Endothelial cell of umbilical vein (primary cell): ENCODE measurements at regions not wholly inside any gene's neighbourhood (a gene's known extent, or its start where the extent isn't known, plus 50 kb on each side); places are given as distances from the start of the nearest gene placed in this dataset.

ENCODE experiments used
- BruUV-seq: library from RNA; stranded (reverse); fragments of 400-500 nt; replicated peaks from 2 replicates; lab custom pipeline; 2021; lab: Mats Ljungman, UMichigan
- CTCF ChIA-PET: fragments of 300-600, 350-600 bp; sonication (Branson Sonifier 250); formaldehyde crosslinking; loops from one replicate; lab custom pipeline; 2021; ENCODE audit warnings: antibody characterized with exemption, inconsistent platforms; lab: Charles Lee
- POLR2A ChIA-PET: fragments of 300-600, 350-600 bp; sonication (Branson Sonifier 250); formaldehyde crosslinking; loops from one replicate; lab custom pipeline; 2021; ENCODE audit warnings: antibody characterized with exemption, inconsistent platforms; lab: Charles Lee
- DNase-seq: peaks from one replicate; pipeline ENCODE4 v3.0.0-alpha.2; 2011; ENCODE audit warnings: low read depth, low spot score
- FAIRE-seq: peaks from 2 replicates; lab custom pipeline; 2011; peaks lifted over from hg19 to GRCh38; lab: Jason Lieb, UNC
- H2AFZ ChIP-seq: 2 replicates; pipeline ENCODE4 v1.6.0; 2012; ENCODE audit warnings: low read depth, low read length, control low read depth, inconsistent platforms
- H3K27ac ChIP-seq: 2 replicates; pipeline ENCODE4 v1.5.1; 2011; ENCODE audit warnings: low read depth, mild to moderate bottlenecking, control low read depth, low read length, moderate library complexity; ENCODE audit not compliant: insufficient read depth
- H3K27me3 ChIP-seq, 2 experiments: 2 replicates each; pipeline versions ENCODE4 v1.6.0 to v1.6.1; 2011; ENCODE audit warnings: low read length in 2 of 2, mixed read lengths in 1 of 2; ENCODE audit not compliant: control insufficient read depth in 2 of 2, insufficient read depth in 2 of 2
- H3K36me3 ChIP-seq, 2 experiments: 2 replicates in 1 of 2; 3 replicates in 1 of 2; pipeline ENCODE4 v1.5.1; 2011; ENCODE audit warnings: low read length in 2 of 2, mild to moderate bottlenecking in 1 of 2, moderate library complexity in 1 of 2; ENCODE audit not compliant: control insufficient read depth in 2 of 2, insufficient read depth in 2 of 2; ENCODE audit errors: extremely low read depth in 1 of 2
- H3K4me1 ChIP-seq: 3 replicates; pipeline ENCODE4 v1.5.1; 2011; ENCODE audit warnings: mild to moderate bottlenecking, low read length; ENCODE audit not compliant: control insufficient read depth, insufficient read depth; ENCODE audit errors: extremely low read depth
- H3K4me2 ChIP-seq: 2 replicates; pipeline ENCODE4 v1.6.1; 2011; ENCODE audit warnings: low read length, control low read depth, mixed read lengths; ENCODE audit not compliant: insufficient read depth
- H3K4me3 ChIP-seq, 3 experiments: fragments of 200-600 bp in 1 of 3; sonication (generic), shearing (Covaris generic) in 1 of 3; replicated peaks in 1 of 3; 2 replicates each; pipeline ENCODE4 v1.5.1; 2011 to 2016; ENCODE audit warnings: control low read depth in 3 of 3, low read length in 3 of 3, mild to moderate bottlenecking in 2 of 3, inconsistent platforms in 1 of 3, low read depth in 1 of 3, moderate library complexity in 1 of 3; ENCODE audit not compliant: insufficient read depth in 1 of 3
- H3K79me2 ChIP-seq: 2 replicates; pipeline ENCODE4 v1.6.0; 2012; ENCODE audit warnings: low read length, inconsistent platforms; ENCODE audit not compliant: control insufficient read depth, insufficient read depth
- H3K9ac ChIP-seq: replicated peaks from 2 replicates; pipeline ENCODE3; 2011; ENCODE audit warnings: low read length, control low read depth; ENCODE audit not compliant: insufficient read depth; ENCODE audit errors: extremely low read depth
- H3K9me1 ChIP-seq: replicated peaks from 3 replicates; pipeline ENCODE4 v1.6.0; 2011; ENCODE audit warnings: mild to moderate bottlenecking, low read length; ENCODE audit not compliant: control insufficient read depth, insufficient read depth; ENCODE audit errors: extremely low read depth
- H3K9me3 ChIP-seq: replicated peaks from 2 replicates; pipeline ENCODE4 v1.5.1; 2012; ENCODE audit warnings: low read length, inconsistent platforms; ENCODE audit not compliant: control insufficient read depth, insufficient read depth
- H4K20me1 ChIP-seq: replicated peaks from 2 replicates; pipeline ENCODE3; 2011; ENCODE audit warnings: mild to moderate bottlenecking, low read length; ENCODE audit not compliant: control insufficient read depth, insufficient read depth; ENCODE audit errors: extremely low read depth
- CTCF ChIP-seq, 2 donors: IDR thresholded peaks; 1 replicate in 1 of 2; 2 replicates in 1 of 2; pipeline ENCODE4 v1.5.1; 2011; ENCODE audit warnings: low read length in 2 of 2, mild to moderate bottlenecking in 2 of 2, moderate library complexity in 2 of 2, control low read depth in 1 of 2, inconsistent platforms in 1 of 2, low read depth in 1 of 2; ENCODE audit not compliant: insufficient read depth in 1 of 2; ENCODE audit errors: extremely low read depth in 1 of 2
- EZH2 ChIP-seq: IDR thresholded peaks from 2 replicates; pipeline ENCODE4 v1.6.1; 2012; ENCODE audit warnings: borderline replicate concordance, low read depth, mild to moderate bottlenecking, moderate library complexity, low read length, inconsistent platforms; ENCODE audit not compliant: severe bottlenecking
- FOS ChIP-seq: IDR thresholded peaks from 2 replicates; pipeline ENCODE4 v1.6.1; 2011; ENCODE audit warnings: mild to moderate bottlenecking, low read length, moderate library complexity, borderline replicate concordance; ENCODE audit not compliant: insufficient read depth
- GATA2 ChIP-seq: IDR thresholded peaks from 2 replicates; pipeline ENCODE4 v1.7.0; 2011; ENCODE audit warnings: low read depth, mild to moderate bottlenecking, moderate library complexity, mixed read lengths, low read length; ENCODE audit not compliant: insufficient read length, insufficient read depth
- JUN ChIP-seq: IDR thresholded peaks from 2 replicates; pipeline ENCODE4 v1.6.1; 2011; ENCODE audit warnings: borderline replicate concordance, low read depth; ENCODE audit not compliant: insufficient read length, insufficient read depth
- MAX ChIP-seq: IDR thresholded peaks from 2 replicates; pipeline ENCODE4 v1.6.1; 2011; ENCODE audit not compliant: insufficient read depth, insufficient read length
- MYC ChIP-seq: IDR thresholded peaks from one replicate; pipeline ENCODE4 v1.6.1; 2011; ENCODE audit warnings: mild to moderate bottlenecking, low read depth, low read length
- POLR2A ChIP-seq: IDR thresholded peaks from 2 replicates; pipeline ENCODE4 v1.6.1; 2012; ENCODE audit warnings: low read depth, mild to moderate bottlenecking, control low read depth, low read length
- POLR2AphosphoS5 ChIP-seq: IDR thresholded peaks from 2 replicates; pipeline ENCODE4 v1.6.1; 2012; ENCODE audit warnings: low read depth, mild to moderate bottlenecking, control low read depth, low read length, moderate library complexity; ENCODE audit not compliant: insufficient read depth
- dilution Hi-C: fragments of 300-500 bp; cut with MboI; formaldehyde crosslinking; loops from one replicate; pipeline ENCODE4 v1.15.0; 2019; ENCODE audit warnings: low sequenced_read_pairs; ENCODE audit not compliant: extremely low pct_ligation_motif_present
- intact Hi-C: fragments of 100-400 bp; cut with micrococcal nuclease; formaldehyde crosslinking; loops from one replicate; pipeline ENCODE4 v1.10.0; 2022

- no peak overlapping the region for H3K9ac ChIP-seq
- FAIRE-seq, result no peak
- H2AFZ ChIP-seq, result no peak overlapping the region
- H3K4me1 ChIP-seq, result no peaks in the 10 kb centered on the region
- CTCF ChIA-PET, result no interaction called here
- no peaks in the 10 kb centered on the region for H3K27me3 ChIP-seq
- H3K79me2 ChIP-seq, result no peaks in the 10 kb centered on the region
- TF ChIP-seq GATA2 (no peak), JUN (no peak), EZH2 (no peak), POLR2AphosphoS5 (no peak), MAX (no peak), FOS (no peak), POLR2A (no peak), CTCF (IDR thresholded peaks at IDR 0.05; ENCODE audit: extremely low read depth in 1 of 2, insufficient read depth in 1 of 2, low read depth in 1 of 2, low read length in 2 of 2) (no peak), MYC (no peak)
- H3K9me1 ChIP-seq, result no peaks in the 10 kb centered on the region
- H3K36me3 ChIP-seq, result no peaks in the 10 kb centered on the region
- BruUV-seq, result no TSS peak
- POLR2A ChIA-PET, result no interaction called here
- H3K9me3 ChIP-seq, result no peaks in the 10 kb centered on the region
- no peak overlapping the region for H3K27ac ChIP-seq
- no peak for DNase-seq
- dilution Hi-C loops, result no loop called here
- intact Hi-C loops, result no loop called here
- no peak overlapping the region for H3K4me2 ChIP-seq
- H3K4me3 ChIP-seq, result no peak overlapping the region
- no peaks in the 10 kb centered on the region for H4K20me1 ChIP-seq
These were observed 361.7 kb downstream of the ANKRD7 start for GRCh38 chr7:118586248-118586647.
